Kidney glomerular epithelial cell (primary cell): ENCODE measurements at regions not wholly inside any gene's neighbourhood (a gene's known extent, or its start where the extent isn't known, plus 50 kb on each side); places are given as distances from the start of the nearest gene placed in this dataset.

ENCODE experiments used
- DNase-seq: peaks from one replicate; lab custom pipeline; 2025; lab: John Stamatoyannopoulos, UW

GRCh38 chr12:30021051-30021833 is 237.5 kb upstream of the TMTC1 start:
- no peak for DNase-seq

DNA sequence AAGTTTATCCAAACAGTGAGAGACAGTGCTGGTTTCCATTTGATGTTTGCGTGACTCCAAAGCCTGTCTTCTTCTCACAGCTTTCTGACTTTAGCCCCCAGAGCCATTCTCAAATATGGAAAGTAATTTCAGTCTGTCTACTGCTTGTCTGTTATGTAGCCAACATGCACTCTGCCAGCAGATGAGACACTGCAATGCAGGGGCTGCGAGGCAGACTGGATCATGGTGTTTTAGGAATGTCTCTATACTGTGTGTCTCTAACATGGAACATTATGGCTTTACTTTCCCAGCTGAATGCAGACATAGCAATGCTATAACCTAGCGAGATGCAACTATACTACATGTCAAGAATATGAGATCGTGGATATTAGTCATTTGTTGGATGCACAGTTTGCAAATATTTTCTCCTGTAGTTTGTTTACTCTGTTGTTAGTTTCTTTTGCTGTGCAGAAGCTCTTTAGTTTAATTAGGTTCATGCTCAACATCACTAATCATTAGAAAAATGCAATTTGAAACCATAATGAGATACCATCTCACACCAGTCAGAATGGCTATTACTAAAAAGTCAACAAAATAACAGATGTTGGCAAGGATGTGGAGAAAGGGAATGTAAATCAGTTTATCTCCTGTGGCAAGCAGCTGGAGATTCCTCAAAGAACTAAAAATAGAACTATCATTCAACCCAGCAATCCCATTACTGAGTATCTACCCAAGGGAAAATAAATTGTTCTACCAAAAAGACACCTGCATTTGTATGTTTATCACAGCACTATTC is 235.8 kb upstream of the TMTC1 start:
- no peak for DNase-seq

- no peak for DNase-seq
Measured at GRCh38 chr12:30016540-30017055, 232.9 kb upstream of the TMTC1 start.

GRCh38 chr12:30015631-30016337 is 232.0 kb upstream of the TMTC1 start:
- DNase-seq = peak; percentile 2

- DNase-seq = no peak
Measured at GRCh38 chr12:30014991-30015390, 231.2 kb upstream of the TMTC1 start.

- DNase-seq = no peak
Measured at GRCh38 chr12:30012816-30013450, 229.2 kb upstream of the TMTC1 start.

GRCh38 chr12:30010071-30011052 is 226.6 kb upstream of the TMTC1 start:
- DNase-seq = peak; percentile 64

DNA sequence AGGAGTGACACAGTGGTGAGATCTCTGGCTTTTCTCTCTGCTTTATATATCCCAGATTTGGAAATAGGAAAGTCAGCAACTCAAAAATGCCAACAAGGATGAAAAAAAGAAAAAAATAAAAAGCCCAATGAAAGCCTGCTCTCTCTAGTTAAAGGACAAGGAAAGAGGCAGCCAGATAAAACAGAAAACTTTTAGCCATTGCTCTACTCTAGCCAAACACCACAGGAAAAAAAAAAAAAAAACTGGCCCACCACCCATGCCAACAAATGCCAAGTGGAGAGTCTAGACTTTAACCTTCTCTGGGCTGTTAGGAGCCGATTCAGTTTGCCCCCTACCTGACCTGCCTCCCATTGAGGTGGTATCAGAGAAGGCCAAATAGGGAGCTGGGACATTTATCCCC is 222.3 kb upstream of the TMTC1 start:
- DNase-seq = no peak

DNA sequence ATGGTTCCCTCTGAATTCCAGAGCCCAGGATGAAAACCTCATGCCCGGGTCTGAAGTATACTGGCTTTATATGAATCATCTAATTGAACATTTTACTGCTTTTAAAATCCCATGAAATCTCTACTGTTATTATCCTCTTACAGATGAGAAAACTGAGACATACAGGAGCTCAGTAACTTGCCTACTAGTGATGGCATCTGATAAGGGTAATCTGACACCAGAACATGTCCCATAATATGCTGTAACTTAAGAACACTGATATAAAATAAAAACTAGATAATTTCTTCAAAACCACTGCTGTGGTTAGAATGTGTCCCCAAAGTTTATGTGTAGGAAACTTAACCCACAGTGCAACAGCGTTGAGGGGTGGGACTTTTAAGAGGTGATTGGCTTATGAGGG is 219.6 kb upstream of the TMTC1 start:
- DNase-seq = no peak

DNA sequence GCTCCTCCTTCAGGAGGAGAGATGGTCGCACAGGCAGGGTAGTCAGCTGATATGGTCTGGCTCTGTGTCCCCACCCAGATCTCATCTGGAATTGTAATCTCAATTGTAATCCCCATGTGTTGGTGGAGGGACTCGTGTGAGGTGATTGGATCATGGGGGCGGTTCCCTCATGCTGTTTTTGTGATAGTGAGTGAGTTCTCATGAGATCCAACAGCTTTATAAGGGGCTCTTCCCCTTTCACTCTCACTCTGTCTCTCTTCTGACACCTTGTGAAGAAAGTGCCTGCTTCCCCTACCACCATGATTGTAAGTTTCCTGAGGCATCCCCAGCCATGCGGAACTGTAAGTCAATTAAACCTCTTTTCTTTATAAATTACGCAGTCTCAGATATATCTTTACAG is 218.9 kb upstream of the TMTC1 start:
- no peak for DNase-seq

DNA sequence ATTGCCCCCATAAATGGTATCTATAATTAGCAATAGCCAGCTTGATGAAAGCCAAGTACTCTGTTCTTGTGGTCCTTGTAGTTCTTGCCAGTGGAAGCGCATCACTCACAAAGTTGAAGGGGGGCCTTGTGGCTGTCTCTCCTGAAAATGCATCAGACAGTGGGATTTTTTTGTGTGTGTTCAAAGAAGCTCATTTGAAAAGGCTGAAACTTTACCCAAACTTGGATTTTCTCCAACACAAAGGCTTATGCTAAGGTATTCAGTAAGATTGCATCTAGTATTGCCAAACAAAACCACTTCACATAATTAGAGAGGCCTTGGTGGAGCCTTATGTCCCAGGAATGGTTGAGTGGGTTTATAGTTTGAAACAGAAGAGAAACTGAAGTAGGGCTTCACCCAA is 216.7 kb upstream of the TMTC1 start:
- DNase-seq = no peak

DNA sequence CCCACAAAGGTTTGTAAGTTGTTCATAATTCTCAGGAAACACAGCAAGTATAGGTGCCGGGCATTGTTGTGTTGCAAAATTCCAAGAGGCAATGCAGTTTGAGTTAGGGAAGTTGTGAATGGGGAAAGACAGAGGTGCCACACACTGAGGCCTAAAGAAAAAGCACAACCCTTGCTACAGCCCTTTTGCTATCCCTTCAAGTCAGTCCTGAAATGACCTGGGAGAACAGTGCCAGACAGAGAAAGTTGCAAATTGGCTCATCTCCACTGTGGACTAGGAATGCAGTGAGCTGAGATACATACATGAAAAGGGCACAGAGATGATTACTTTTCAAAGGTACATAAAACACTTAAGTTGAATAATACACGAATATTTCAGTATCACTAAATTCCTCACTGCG is 213.3 kb upstream of the TMTC1 start:
- no peak for DNase-seq

- no peak for DNase-seq
Measured at GRCh38 chr12:29992366-29992765, 208.6 kb upstream of the TMTC1 start.

DNA sequence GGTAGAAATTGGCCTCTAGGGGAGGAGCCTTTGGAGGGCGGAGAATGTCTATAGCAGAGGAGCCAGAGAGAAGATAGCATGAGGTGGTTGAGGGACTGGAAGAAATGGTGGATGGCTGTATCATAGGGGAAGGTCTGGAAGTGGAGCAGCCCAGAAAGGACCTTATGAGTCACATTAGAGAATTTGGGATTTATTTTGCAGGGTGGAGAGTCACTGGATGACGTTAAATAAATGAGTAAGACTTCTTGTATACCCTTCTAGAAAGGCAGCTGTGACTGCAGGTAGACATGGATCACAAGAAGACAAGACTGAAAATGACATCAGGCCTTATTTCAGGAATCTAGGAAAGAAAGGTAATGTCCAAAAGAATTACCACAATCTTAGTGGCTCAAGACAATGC is 208.2 kb upstream of the TMTC1 start:
- no peak for DNase-seq

- DNase-seq = no peak
Measured at GRCh38 chr12:29990971-29991370, 207.2 kb upstream of the TMTC1 start.

DNA sequence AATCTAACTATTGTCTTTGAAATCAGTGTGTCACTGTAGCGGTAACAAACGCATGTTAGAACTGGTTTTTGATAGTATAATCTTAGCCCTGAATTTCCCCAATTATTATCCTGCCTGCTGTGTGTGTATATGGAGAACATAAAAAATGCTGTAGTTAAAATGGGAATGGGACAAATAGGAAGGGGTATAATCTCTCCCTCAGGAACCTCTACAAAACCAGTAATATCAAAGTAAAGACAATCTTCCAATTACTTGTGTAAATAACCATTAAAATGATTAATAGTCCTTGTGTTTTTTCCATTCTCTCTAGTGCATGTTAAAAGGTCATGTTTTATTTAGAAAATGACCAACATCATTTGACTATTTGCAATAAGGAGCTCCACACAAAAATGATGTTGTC is 200.1 kb upstream of the TMTC1 start:
- no peak for DNase-seq

DNA sequence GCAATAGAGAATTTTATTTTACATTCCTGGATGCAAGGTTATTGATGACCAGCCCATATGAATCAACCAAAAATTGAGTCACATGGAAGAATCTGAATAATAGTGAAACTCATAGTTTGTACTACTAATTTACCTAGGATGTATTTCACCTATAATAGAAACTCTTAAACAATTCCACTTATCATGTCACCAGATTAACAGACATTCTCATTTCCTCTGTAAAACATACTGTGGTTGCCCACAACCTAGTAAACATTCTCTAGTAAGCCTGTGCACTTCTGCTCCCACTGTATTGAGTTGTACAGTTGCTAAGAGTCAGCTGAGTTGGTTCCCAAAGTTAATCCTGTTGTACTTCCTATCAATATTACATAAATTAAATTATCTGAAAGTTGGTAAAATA is 196.6 kb upstream of the TMTC1 start:
- no peak for DNase-seq

- no peak for DNase-seq
Measured at GRCh38 chr12:29971446-29971845, 187.7 kb upstream of the TMTC1 start.

- DNase-seq = no peak
Measured at GRCh38 chr12:29970501-29970900, 186.8 kb upstream of the TMTC1 start.

GRCh38 chr12:29962276-29963035 is 178.7 kb upstream of the TMTC1 start:
- no peak for DNase-seq
